ENCODE measurements at regions not wholly inside any gene's neighbourhood (a gene's known extent, or its start where the extent isn't known, plus 50 kb on each side); places are given as distances from the start of the nearest gene placed in this dataset.

GRCh38 chr1:238029126-238029525, 138.4 kb upstream of the ZP4 start:
- Histone ChIP-seq H3K4me1 (ENCODE audit: low read length) (no peaks in the 10 kb centered on the region), H2AFZ (ENCODE audit: low read length) (no peak overlapping the region), H3K36me3 (replicated peaks; ENCODE audit: insufficient read depth, low read length) (no peaks in the 10 kb centered on the region), H3K4me2 (ENCODE audit: low read depth, low read length) (no peak overlapping the region), H3K9me3 (replicated peaks; ENCODE audit: insufficient read depth, low read length) (no peaks in the 10 kb centered on the region), H3K27ac (ENCODE audit: low read length) (no peak overlapping the region), H4K20me1 (ENCODE audit: insufficient read depth, low read length) (no peaks in the 10 kb centered on the region), H3K79me2 (ENCODE audit: low read length) (no peaks in the 10 kb centered on the region), H3K4me3 (ENCODE audit: low read length) (no peak overlapping the region), H3K27me3 (replicated peaks; ENCODE audit: insufficient read depth, low read length) (no peaks in the 10 kb centered on the region), H3F3A (ENCODE audit: insufficient read depth, low read length) (no peaks in the 10 kb centered on the region), H3K9me2 (replicated peaks; ENCODE audit: insufficient read depth, low read length) (no peaks in the 10 kb centered on the region), H3K9ac (ENCODE audit: low read length) (no peak overlapping the region)
- TF ChIP-seq EZH2 (optimal IDR thresholded peaks at IDR 0.05; ENCODE audit: low read depth, low read length) (no peak), CTCF (IDR thresholded peaks at IDR 0.05; ENCODE audit: low read length) (no peak), EZH2phosphoT487 (IDR thresholded peaks at IDR 0.05; ENCODE audit: low read length) (no peak)
- DNase-seq, result no peak

- DNase-seq, result no peak
- TF ChIP-seq CTCF (IDR thresholded peaks at IDR 0.05; ENCODE audit: low read length), result no peak
- TF ChIP-seq EZH2phosphoT487 (IDR thresholded peaks at IDR 0.05; ENCODE audit: low read length), result no peak
- no peak for TF ChIP-seq EZH2 (optimal IDR thresholded peaks at IDR 0.05; ENCODE audit: low read depth, low read length)
- Histone ChIP-seq H2AFZ (ENCODE audit: low read length) (no peak overlapping the region), H3K9me3 (replicated peaks; ENCODE audit: insufficient read depth, low read length) (no peaks in the 10 kb centered on the region), H3K9me2 (replicated peaks; ENCODE audit: insufficient read depth, low read length) (no peaks in the 10 kb centered on the region), H3K4me1 (ENCODE audit: low read length) (no peaks in the 10 kb centered on the region), H3F3A (ENCODE audit: insufficient read depth, low read length) (no peaks in the 10 kb centered on the region), H4K20me1 (ENCODE audit: insufficient read depth, low read length) (no peaks in the 10 kb centered on the region), H3K36me3 (replicated peaks; ENCODE audit: insufficient read depth, low read length) (no peaks in the 10 kb centered on the region), H3K4me3 (ENCODE audit: low read length) (no peak overlapping the region), H3K27me3 (replicated peaks; ENCODE audit: insufficient read depth, low read length) (no peaks in the 10 kb centered on the region), H3K9ac (ENCODE audit: low read length) (no peak overlapping the region), H3K27ac (ENCODE audit: low read length) (no peak overlapping the region), H3K4me2 (ENCODE audit: low read depth, low read length) (no peak overlapping the region), H3K79me2 (ENCODE audit: low read length) (no peaks in the 10 kb centered on the region)
These were observed 136.6 kb upstream of the ZP4 start for GRCh38 chr1:238027366-238027765.

- Histone ChIP-seq H3K27ac (ENCODE audit: low read length) (no peak overlapping the region), H3F3A (ENCODE audit: insufficient read depth, low read length) (no peaks in the 10 kb centered on the region), H3K4me2 (ENCODE audit: low read depth, low read length) (no peak overlapping the region), H3K4me1 (ENCODE audit: low read length) (no peaks in the 10 kb centered on the region), H3K36me3 (replicated peaks; ENCODE audit: insufficient read depth, low read length) (no peaks in the 10 kb centered on the region), H4K20me1 (ENCODE audit: insufficient read depth, low read length) (no peaks in the 10 kb centered on the region), H3K4me3 (ENCODE audit: low read length) (no peak overlapping the region), H2AFZ (ENCODE audit: low read length) (no peak overlapping the region), H3K27me3 (replicated peaks; ENCODE audit: insufficient read depth, low read length) (no peaks in the 10 kb centered on the region), H3K9ac (ENCODE audit: low read length) (no peak overlapping the region), H3K9me3 (replicated peaks; ENCODE audit: insufficient read depth, low read length) (no peaks in the 10 kb centered on the region), H3K9me2 (replicated peaks; ENCODE audit: insufficient read depth, low read length) (no peaks in the 10 kb centered on the region), H3K79me2 (ENCODE audit: low read length) (no peaks in the 10 kb centered on the region)
- DNase-seq, result no peak
- TF ChIP-seq CTCF (IDR thresholded peaks at IDR 0.05; ENCODE audit: low read length) (no peak), EZH2 (optimal IDR thresholded peaks at IDR 0.05; ENCODE audit: low read depth, low read length) (no peak)
These were observed 132.4 kb upstream of the ZP4 start for GRCh38 chr1:238023137-238023536.

All from MM.1S (cell line).